Epithelial cell of esophagus (primary cell): ENCODE measurements at regions not wholly inside any gene's neighbourhood (a gene's known extent, or its start where the extent isn't known, plus 50 kb on each side); places are given as distances from the start of the nearest gene placed in this dataset.
"Not testable (repeated sequence)": the region's sequence is repeated elsewhere in the genome, so short reads cannot be mapped to it uniquely, and the experiment has no call there.

Experiments
- DNase-seq: peaks from one replicate; pipeline ENCODE4 v3.0.0; 2010; ENCODE audit warnings: low read depth
- H3K4me3 ChIP-seq: 2 replicates; pipeline ENCODE4 v1.5.1; 2011; ENCODE audit warnings: mild to moderate bottlenecking, low read length, control low read depth
- TF ChIP-seq, protein P1 (sequence below): IDR thresholded peaks from 2 replicates; pipeline ENCODE4 v1.5.1; 2011; ENCODE audit warnings: low read depth, mild to moderate bottlenecking, low read length, control low read depth, inconsistent platforms; ENCODE audit not compliant: insufficient read depth; ENCODE audit errors: missing control alignments

- no peak overlapping the region for H3K4me3 ChIP-seq
- DNase-seq: peak; percentile 77
- TF ChIP-seq, protein P1, sequence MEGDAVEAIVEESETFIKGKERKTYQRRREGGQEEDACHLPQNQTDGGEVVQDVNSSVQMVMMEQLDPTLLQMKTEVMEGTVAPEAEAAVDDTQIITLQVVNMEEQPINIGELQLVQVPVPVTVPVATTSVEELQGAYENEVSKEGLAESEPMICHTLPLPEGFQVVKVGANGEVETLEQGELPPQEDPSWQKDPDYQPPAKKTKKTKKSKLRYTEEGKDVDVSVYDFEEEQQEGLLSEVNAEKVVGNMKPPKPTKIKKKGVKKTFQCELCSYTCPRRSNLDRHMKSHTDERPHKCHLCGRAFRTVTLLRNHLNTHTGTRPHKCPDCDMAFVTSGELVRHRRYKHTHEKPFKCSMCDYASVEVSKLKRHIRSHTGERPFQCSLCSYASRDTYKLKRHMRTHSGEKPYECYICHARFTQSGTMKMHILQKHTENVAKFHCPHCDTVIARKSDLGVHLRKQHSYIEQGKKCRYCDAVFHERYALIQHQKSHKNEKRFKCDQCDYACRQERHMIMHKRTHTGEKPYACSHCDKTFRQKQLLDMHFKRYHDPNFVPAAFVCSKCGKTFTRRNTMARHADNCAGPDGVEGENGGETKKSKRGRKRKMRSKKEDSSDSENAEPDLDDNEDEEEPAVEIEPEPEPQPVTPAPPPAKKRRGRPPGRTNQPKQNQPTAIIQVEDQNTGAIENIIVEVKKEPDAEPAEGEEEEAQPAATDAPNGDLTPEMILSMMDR: no peak
Observed at GRCh38 chr2:192700934-192701333, 506.2 kb upstream of the TMEFF2 start.

GRCh38 chr2:192697880-192698279 is 503.1 kb upstream of the TMEFF2 start:
- no peak for DNase-seq
- H3K4me3 ChIP-seq: no peak overlapping the region
- TF ChIP-seq, protein P1: no peak

GRCh38 chr2:192696857-192697256 is 502.1 kb upstream of the TMEFF2 start:
- DNase-seq: no peak
- no peak overlapping the region for H3K4me3 ChIP-seq
- TF ChIP-seq, protein P1: no peak

DNA sequence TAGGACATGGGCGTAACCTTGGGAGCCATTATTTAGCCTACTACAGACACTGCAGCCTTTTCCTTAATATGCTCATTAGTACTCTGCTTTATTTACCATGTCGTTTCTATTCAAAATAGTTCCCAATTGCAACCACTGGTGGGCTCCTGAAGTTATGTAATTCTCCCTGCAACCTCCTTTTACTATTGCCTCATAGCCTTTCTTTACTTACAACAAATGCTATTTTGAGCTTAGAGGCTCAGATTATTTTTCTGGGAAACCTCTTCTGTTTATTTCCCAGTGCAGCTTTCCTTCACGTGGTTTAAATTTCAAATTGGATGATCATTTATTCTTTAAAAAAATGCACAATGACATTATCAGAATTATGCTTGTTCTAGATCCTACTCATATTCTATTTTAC is 492.3 kb upstream of the TMEFF2 start:
- no peak for DNase-seq
- TF ChIP-seq, protein P1: no peak
- no peak overlapping the region for H3K4me3 ChIP-seq

DNA sequence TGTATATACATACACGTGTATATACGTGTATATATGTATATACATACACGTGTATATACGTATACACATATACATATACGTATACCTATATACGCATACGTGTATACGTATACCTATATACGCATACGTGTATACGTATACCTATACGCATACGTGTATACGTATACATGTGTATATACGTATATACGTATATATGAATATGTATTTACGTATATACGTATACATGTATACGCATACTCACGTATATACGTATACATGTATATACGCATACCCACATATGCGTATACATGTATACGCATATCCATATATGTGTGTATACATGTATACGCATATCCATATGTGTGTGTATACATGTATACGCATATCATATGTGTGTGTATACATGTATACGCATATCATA is 487.8 kb upstream of the TMEFF2 start:
- DNase-seq, H3K4me3 ChIP-seq: not testable (repeated sequence)

DNA sequence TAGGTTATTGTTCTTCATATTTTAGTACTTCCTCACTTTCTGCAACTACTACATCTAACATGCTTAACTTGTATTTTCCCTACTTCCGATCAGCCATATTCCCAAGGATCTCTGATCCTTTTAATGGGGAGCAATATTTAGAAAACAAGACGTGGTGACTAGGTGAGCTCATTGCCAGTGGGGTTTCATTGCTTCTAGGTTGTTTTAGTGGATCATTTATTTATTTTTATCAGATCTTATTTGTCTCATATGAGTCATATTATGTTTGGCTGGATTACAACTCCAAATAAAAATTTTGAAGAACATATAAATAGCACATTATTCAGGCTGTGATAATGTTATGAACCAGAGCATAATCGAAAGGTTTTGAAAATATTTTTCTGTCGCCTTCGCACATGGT is 480.9 kb upstream of the TMEFF2 start:
- no peak for DNase-seq
- no peak overlapping the region for H3K4me3 ChIP-seq
- TF ChIP-seq, protein P1: no peak

- TF ChIP-seq, protein P1: no peak
- DNase-seq: no peak
- H3K4me3 ChIP-seq: no peak overlapping the region
Observed at GRCh38 chr2:192669505-192670091, 474.9 kb upstream of the TMEFF2 start.

DNA sequence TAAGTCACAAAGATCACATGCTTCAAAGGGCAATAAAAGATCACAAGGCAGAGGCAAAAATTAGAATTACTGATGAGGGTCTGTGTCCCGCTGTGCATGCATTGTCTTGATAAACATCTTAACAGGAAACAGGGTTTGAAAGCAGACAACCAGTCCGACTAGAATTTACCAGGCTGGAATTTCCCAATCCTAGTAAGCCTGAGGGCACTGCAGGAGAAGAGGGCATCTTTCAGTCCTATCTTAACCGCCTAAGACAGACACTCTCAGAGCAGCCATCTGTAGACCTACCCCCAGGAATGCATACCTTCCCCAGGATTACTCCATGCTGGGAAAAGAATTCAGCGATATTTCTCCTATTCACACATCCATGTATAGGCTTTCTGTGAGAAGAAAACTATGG is 465.8 kb upstream of the TMEFF2 start:
- DNase-seq: peak; percentile 57
- H3K4me3 ChIP-seq: not testable (repeated sequence)
